MM.1S (cell line): ENCODE measurements at regions not wholly inside any gene's neighbourhood (a gene's known extent, or its start where the extent isn't known, plus 50 kb on each side); places are given as distances from the start of the nearest gene placed in this dataset.

Experiments used
- EZH2phosphoT487 ChIP-seq: fragments of 300-600 bp; sonication (generic); IDR thresholded peaks from 2 replicates; pipeline ENCODE4 v1.6.1; 2018; ENCODE audit warnings: antibody characterized with exemption, low read length
- TF ChIP-seq, protein P1 (sequence below): fragments of 300-600 bp; sonication (generic); IDR thresholded peaks from 2 replicates; pipeline ENCODE4 v1.5.1; 2016; ENCODE audit warnings: antibody characterized with exemption, low read length, mixed read lengths

DNA sequence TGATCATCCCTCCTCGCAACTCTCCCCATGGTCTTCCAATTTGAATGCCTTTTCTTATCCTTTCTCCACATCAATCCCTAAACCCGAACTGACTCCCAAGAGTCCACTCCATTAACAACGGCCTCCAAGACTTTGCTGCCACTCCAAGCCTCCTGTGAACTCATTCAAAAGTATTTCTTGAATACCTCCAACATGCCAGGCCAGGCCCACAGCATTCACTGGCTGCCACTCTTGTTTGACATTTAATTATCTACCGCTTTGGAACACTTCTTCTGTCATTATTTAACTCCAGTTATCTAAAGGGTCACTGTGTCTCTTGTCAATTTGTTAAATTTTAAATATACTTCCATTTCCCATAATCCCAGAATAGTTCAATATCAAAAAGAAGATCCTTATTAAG, 378.9 kb downstream of the EFNA5 start:
- TF ChIP-seq, protein P1, sequence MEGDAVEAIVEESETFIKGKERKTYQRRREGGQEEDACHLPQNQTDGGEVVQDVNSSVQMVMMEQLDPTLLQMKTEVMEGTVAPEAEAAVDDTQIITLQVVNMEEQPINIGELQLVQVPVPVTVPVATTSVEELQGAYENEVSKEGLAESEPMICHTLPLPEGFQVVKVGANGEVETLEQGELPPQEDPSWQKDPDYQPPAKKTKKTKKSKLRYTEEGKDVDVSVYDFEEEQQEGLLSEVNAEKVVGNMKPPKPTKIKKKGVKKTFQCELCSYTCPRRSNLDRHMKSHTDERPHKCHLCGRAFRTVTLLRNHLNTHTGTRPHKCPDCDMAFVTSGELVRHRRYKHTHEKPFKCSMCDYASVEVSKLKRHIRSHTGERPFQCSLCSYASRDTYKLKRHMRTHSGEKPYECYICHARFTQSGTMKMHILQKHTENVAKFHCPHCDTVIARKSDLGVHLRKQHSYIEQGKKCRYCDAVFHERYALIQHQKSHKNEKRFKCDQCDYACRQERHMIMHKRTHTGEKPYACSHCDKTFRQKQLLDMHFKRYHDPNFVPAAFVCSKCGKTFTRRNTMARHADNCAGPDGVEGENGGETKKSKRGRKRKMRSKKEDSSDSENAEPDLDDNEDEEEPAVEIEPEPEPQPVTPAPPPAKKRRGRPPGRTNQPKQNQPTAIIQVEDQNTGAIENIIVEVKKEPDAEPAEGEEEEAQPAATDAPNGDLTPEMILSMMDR: no peak
- no peak for TF ChIP-seq EZH2phosphoT487
